Type B pancreatic cell (in vitro differentiated cells): ENCODE measurements at regions not wholly inside any gene's neighbourhood (a gene's known extent, or its start where the extent isn't known, plus 50 kb on each side); places are given as distances from the start of the nearest gene placed in this dataset.

ENCODE experiments used
- DNase-seq: peaks from one replicate; pipeline ENCODE4 v3.0.0; 2021; ENCODE audit warnings: mixed read lengths; ENCODE audit not compliant: unreplicated experiment; ENCODE audit errors: extremely low spot score
- H3K27ac Mint-ChIP-seq: 2 replicates; pipeline ENCODE4 v1.8.0; 2021; ENCODE audit warnings: mild to moderate bottlenecking, mixed read lengths
- H3K27me3 Mint-ChIP-seq: 2 replicates; pipeline ENCODE4 v1.8.0; 2021; ENCODE audit warnings: mixed read lengths
- H3K36me3 Mint-ChIP-seq: 2 replicates; pipeline ENCODE4 v1.8.0; 2021; ENCODE audit warnings: mixed read lengths
- H3K4me1 Mint-ChIP-seq: one replicate; pipeline ENCODE4 v1.8.0; 2021; ENCODE audit warnings: mixed read lengths; ENCODE audit not compliant: unreplicated experiment
- H3K4me3 Mint-ChIP-seq: 2 replicates; pipeline ENCODE4 v1.8.0; 2021; ENCODE audit warnings: mild to moderate bottlenecking, mixed read lengths
- H3K9me3 Mint-ChIP-seq: 2 replicates; pipeline ENCODE4 v1.8.0; 2021; ENCODE audit warnings: mixed read lengths
- TF ChIP-seq, protein P1 (sequence below): fragments of 200-600 bp; sonication (generic); conservative IDR thresholded peaks from 2 replicates; pipeline ENCODE4 v1.5.0; 2021; ENCODE audit warnings: antibody characterized with exemption, mild to moderate bottlenecking

DNA sequence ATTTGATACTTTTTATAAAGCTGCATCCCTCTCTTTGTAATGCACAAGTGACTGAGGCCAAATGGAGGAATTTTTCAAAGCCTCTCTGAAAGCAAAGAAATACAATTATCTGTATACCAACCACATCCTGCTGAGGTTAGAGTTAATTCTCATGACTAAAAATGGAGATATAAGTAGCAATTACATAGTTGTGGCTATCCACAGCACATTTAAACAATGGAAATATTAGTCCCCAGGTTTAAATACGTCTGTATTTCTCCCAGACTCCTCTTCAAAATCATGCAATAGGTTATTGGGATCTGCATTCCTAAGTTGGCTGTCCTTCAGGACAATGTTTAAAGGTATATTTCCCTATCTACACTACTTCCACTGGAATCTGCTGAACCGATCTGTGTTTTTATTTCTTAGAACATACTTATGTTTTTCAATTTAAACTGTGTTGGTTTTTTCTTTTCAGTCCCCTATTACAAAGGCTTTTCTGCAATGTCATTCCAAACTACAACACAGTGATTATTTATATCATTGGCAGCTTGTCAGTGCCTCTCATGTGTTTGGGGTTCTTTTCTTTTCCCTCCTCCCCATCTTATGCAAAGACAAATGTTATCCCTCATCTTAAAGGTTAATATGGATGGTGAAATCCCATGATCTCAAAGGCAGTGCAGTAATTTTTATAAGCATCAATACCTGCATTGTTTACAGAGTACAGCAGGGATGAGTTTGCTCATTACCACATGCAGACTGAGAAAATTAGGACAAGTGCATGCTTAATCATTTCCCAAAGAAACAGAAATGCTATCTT lies 134.8 kb upstream of the FSHR start:
- no peaks in the 10 kb centered on the region for H3K27me3 Mint-ChIP-seq
- TF ChIP-seq, protein P1, sequence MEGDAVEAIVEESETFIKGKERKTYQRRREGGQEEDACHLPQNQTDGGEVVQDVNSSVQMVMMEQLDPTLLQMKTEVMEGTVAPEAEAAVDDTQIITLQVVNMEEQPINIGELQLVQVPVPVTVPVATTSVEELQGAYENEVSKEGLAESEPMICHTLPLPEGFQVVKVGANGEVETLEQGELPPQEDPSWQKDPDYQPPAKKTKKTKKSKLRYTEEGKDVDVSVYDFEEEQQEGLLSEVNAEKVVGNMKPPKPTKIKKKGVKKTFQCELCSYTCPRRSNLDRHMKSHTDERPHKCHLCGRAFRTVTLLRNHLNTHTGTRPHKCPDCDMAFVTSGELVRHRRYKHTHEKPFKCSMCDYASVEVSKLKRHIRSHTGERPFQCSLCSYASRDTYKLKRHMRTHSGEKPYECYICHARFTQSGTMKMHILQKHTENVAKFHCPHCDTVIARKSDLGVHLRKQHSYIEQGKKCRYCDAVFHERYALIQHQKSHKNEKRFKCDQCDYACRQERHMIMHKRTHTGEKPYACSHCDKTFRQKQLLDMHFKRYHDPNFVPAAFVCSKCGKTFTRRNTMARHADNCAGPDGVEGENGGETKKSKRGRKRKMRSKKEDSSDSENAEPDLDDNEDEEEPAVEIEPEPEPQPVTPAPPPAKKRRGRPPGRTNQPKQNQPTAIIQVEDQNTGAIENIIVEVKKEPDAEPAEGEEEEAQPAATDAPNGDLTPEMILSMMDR, result no peak
- H3K36me3 Mint-ChIP-seq, result no peaks in the 10 kb centered on the region
- H3K9me3 Mint-ChIP-seq, result no peaks in the 10 kb centered on the region
- H3K4me1 Mint-ChIP-seq, result no peaks in the 10 kb centered on the region
- DNase-seq, result no peak
- H3K27ac Mint-ChIP-seq, result no peak overlapping the region
- H3K4me3 Mint-ChIP-seq, result no peak overlapping the region

DNA sequence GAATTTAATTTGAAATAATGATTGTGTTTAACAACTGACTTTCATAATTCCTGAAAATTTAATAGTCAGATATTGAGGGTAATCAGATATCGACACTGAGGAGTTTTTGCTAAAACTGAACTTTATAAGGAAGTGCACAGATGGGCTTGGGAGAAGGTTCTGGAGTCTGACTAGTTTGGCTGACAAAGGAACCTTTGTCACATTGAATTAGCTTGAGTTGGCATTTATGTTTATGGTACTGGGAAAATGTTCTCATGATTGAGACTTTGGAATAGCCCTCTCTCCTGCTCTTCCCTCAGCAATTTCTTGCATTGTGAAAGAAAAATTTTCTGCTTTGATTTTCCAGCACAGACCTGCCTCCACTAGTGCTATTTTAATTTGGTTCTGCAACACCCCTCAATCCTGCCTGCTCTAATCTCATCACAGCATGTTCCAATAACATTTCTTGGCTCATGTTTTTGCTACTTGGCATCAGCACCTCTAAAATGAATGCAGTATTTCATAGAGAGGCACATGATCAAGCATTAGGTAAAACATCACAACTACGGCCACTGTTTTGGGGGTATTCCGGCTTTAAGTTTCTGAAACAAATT lies 133.9 kb upstream of the FSHR start:
- Mint-ChIP-seq H3K27me3 (no peaks in the 10 kb centered on the region), H3K4me3 (no peak overlapping the region), H3K36me3 (no peaks in the 10 kb centered on the region), H3K9me3 (no peaks in the 10 kb centered on the region), H3K27ac (no peak overlapping the region), H3K4me1 (no peaks in the 10 kb centered on the region)
- no peak for DNase-seq
- TF ChIP-seq, protein P1, result no peak

DNA sequence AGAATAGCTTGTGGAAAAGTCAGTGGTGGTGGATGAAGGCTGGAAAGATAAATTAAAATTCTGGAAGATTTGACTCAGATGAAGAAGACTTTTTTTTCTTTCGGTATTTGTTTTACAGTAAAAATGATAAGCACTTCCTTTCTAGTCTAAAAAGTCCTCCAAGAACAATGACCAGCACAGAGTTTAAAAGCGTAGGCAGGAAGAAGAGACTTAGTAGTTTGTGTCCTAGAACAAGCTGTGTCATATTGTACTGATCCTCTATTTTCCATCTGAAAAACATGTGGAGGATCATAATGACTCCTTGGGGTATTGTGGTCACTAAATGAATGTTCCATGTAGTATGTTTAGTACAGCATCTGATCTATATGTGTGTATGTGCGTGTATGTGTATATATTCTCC lies 132.4 kb upstream of the FSHR start:
- Mint-ChIP-seq H3K27ac (no peak overlapping the region), H3K4me3 (no peak overlapping the region), H3K27me3 (no peaks in the 10 kb centered on the region), H3K9me3 (peaks cover 2% of the 10 kb centered on the region), H3K36me3 (no peaks in the 10 kb centered on the region), H3K4me1 (no peaks in the 10 kb centered on the region)
- DNase-seq, result no peak
- TF ChIP-seq, protein P1, result no peak

DNA sequence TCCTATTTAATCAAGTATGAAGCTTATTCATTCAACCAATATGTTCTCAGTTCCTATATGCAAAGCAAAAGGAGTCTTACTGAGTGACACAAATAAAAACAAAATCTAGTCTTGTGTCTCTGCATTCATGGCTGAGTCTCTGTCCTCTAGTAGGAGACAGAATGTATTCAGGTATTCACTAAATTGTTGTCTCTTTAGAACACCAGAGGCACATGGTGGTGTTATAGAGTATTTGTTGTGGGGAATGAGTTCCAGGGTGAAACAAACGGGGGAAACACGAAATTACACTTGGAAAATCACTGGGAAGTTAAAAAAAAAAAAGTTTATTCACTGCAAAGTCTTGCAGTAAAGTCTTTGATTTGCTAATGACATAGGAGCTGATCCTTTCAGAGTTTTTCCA lies 131.7 kb upstream of the FSHR start:
- H3K4me3 Mint-ChIP-seq, result no peak overlapping the region
- no peaks in the 10 kb centered on the region for H3K4me1 Mint-ChIP-seq
- TF ChIP-seq, protein P1, result no peak
- H3K9me3 Mint-ChIP-seq, result peaks cover 4% of the 10 kb centered on the region
- DNase-seq, result no peak
- no peaks in the 10 kb centered on the region for H3K27me3 Mint-ChIP-seq
- H3K36me3 Mint-ChIP-seq, result no peaks in the 10 kb centered on the region
- H3K27ac Mint-ChIP-seq, result no peak overlapping the region

DNA sequence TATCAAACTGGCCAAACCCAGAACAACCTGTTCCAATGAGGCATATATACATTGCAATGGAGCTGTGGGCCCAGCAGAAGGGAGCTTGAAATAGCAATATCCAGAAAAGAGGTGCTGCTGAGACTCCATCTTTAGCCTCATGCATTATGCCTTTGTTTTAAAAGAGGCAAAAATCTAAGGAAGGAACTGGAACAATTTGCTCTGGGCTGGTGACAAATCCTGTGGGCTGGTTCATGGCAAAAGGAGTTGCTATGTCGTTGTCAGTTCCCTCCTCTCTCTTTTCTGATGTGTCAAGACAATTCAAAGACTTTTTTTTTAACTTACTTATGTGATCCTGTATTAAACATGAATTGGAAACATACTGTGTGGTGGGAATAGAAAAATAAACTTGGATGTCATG lies 124.2 kb upstream of the FSHR start:
- Mint-ChIP-seq H3K27me3 (no peaks in the 10 kb centered on the region), H3K36me3 (no peaks in the 10 kb centered on the region), H3K4me1 (no peaks in the 10 kb centered on the region), H3K27ac (no peak overlapping the region), H3K9me3 (peaks cover 12% of the 10 kb centered on the region), H3K4me3 (no peak overlapping the region)
- no peak for DNase-seq
- TF ChIP-seq, protein P1, result no peak
